ENCODE measurements at regions not wholly inside any gene's neighbourhood (a gene's known extent, or its start where the extent isn't known, plus 50 kb on each side); places are given as distances from the start of the nearest gene placed in this dataset.

GRCh38 chr5:167358868-167359492 is 932.5 kb upstream of the WWC1 start:
- ChIA-PET POLR2A (no interaction called here), CTCF (ENCODE audit: unreplicated experiment) (no interaction called here)
- Histone ChIP-seq H3K9me3 (ENCODE audit: low read length) (no peaks in the 10 kb centered on the region), H4K20me1 (ENCODE audit: insufficient read depth, low read length) (no peaks in the 10 kb centered on the region), H3K4me1 (ENCODE audit: insufficient read depth, low read length, poor library complexity, severe bottlenecking) (no peaks in the 10 kb centered on the region), H2AFZ (ENCODE audit: low read length) (no peak overlapping the region), H3K36me3 (ENCODE audit: insufficient read depth, low read length) (no peaks in the 10 kb centered on the region), H3K9me2 (ENCODE audit: insufficient read depth, low read length) (no peaks in the 10 kb centered on the region), H3K27ac (ENCODE audit: low read depth, low read length, poor library complexity, severe bottlenecking) (no peak overlapping the region), H3K79me2 (ENCODE audit: insufficient read depth, low read depth, low read length) (no peaks in the 10 kb centered on the region), H3K4me3 (ENCODE audit: low read depth, low read length, poor library complexity, severe bottlenecking) (no peak overlapping the region), H3K4me2 (ENCODE audit: low read length) (no peak overlapping the region)
- BruUV-seq (replicated peaks): no TSS peak
- intact Hi-C loops (cut with micrococcal nuclease; ENCODE audit: unreplicated experiment): no loop called here
- DNase-seq (ENCODE audit: low spot score): no peak
- TF ChIP-seq CTCF (conservative IDR thresholded peaks at IDR 0.05; ENCODE audit: low read length) (no peak), EZH2phosphoT487 (IDR thresholded peaks at IDR 0.05; ENCODE audit: borderline replicate concordance, low read depth, low read length) (no peak)

GRCh38 chr5:167361795-167362194 is 929.6 kb upstream of the WWC1 start:
- BruUV-seq (replicated peaks): no TSS peak
- Histone ChIP-seq H4K20me1 (ENCODE audit: insufficient read depth, low read length) (no peaks in the 10 kb centered on the region), H3K36me3 (ENCODE audit: insufficient read depth, low read length) (no peaks in the 10 kb centered on the region), H3K4me2 (ENCODE audit: low read length) (no peak overlapping the region), H2AFZ (ENCODE audit: low read length) (no peak overlapping the region), H3K79me2 (ENCODE audit: insufficient read depth, low read depth, low read length) (no peaks in the 10 kb centered on the region), H3K9me3 (ENCODE audit: low read length) (no peaks in the 10 kb centered on the region), H3K27ac (ENCODE audit: low read depth, low read length, poor library complexity, severe bottlenecking) (no peak overlapping the region), H3K4me3 (ENCODE audit: low read depth, low read length, poor library complexity, severe bottlenecking) (no peak overlapping the region), H3K9me2 (ENCODE audit: insufficient read depth, low read length) (no peaks in the 10 kb centered on the region), H3K4me1 (ENCODE audit: insufficient read depth, low read length, poor library complexity, severe bottlenecking) (no peaks in the 10 kb centered on the region)
- CTCF ChIA-PET (ENCODE audit: unreplicated experiment): no interaction called here
- intact Hi-C loops (cut with micrococcal nuclease; ENCODE audit: unreplicated experiment): no loop called here
- no peak for DNase-seq (ENCODE audit: low spot score)
- TF ChIP-seq EZH2phosphoT487 (IDR thresholded peaks at IDR 0.05; ENCODE audit: borderline replicate concordance, low read depth, low read length) (no peak), CTCF (conservative IDR thresholded peaks at IDR 0.05; ENCODE audit: low read length) (no peak)
- POLR2A ChIA-PET: no interaction called here

- Histone ChIP-seq H3K9me2 (ENCODE audit: insufficient read depth, low read length) (no peaks in the 10 kb centered on the region), H3K4me3 (ENCODE audit: low read depth, low read length, poor library complexity, severe bottlenecking) (no peak overlapping the region), H3K4me2 (ENCODE audit: low read length) (no peak overlapping the region), H2AFZ (ENCODE audit: low read length) (no peak overlapping the region), H3K79me2 (ENCODE audit: insufficient read depth, low read depth, low read length) (no peaks in the 10 kb centered on the region), H4K20me1 (ENCODE audit: insufficient read depth, low read length) (no peaks in the 10 kb centered on the region), H3K4me1 (ENCODE audit: insufficient read depth, low read length, poor library complexity, severe bottlenecking) (no peaks in the 10 kb centered on the region), H3K9me3 (ENCODE audit: low read length) (no peaks in the 10 kb centered on the region), H3K36me3 (ENCODE audit: insufficient read depth, low read length) (no peaks in the 10 kb centered on the region), H3K27ac (ENCODE audit: low read depth, low read length, poor library complexity, severe bottlenecking) (no peak overlapping the region)
- TF ChIP-seq EZH2phosphoT487 (IDR thresholded peaks at IDR 0.05; ENCODE audit: borderline replicate concordance, low read depth, low read length) (no peak), CTCF (conservative IDR thresholded peaks at IDR 0.05; ENCODE audit: low read length) (no peak)
- POLR2A ChIA-PET: no interaction called here
- DNase-seq (ENCODE audit: low spot score): no peak
- CTCF ChIA-PET (ENCODE audit: unreplicated experiment): no interaction called here
- no TSS peak for BruUV-seq (replicated peaks)
- intact Hi-C loops (cut with micrococcal nuclease; ENCODE audit: unreplicated experiment): no loop called here
These were observed 928.4 kb upstream of the WWC1 start for GRCh38 chr5:167363065-167363464.
